ENCODE measurements at regions not wholly inside any gene's neighbourhood (a gene's known extent, or its start where the extent isn't known, plus 50 kb on each side); places are given as distances from the start of the nearest gene placed in this dataset.

GRCh38 chr3:75176937-75177336 lies 487.2 kb upstream of the FRG2C start:
- no peak for ATAC-seq
- Histone ChIP-seq H3K36me3 (no peaks in the 10 kb centered on the region), H3K27ac (no peak overlapping the region), H3K9me3 (no peaks in the 10 kb centered on the region), H3K4me1 (no peaks in the 10 kb centered on the region), H3K27me3 (peaks cover 0 to 29% (median 0%) of the 10 kb centered on the region in 7 donors), H3K4me3 (no peak overlapping the region)
- 49 to 56% methylated on average over 3 of the region's 3 CpGs for WGBS, 2 donors
- no peak for DNase-seq
- intact Hi-C loops (cut with DNase I): loop anchor here in 2 of 10 donors (10.0 kb wide), 2 partner anchors 918 to 1302 kb away; no protein-coding TSS in a partner anchor
- no peak for TF ChIP-seq CTCF (IDR thresholded peaks at IDR 0.05)

GRCh38 chr3:75180235-75180944 lies 483.7 kb upstream of the FRG2C start:
- DNase-seq (no peak), ATAC-seq (no peak)
- intact Hi-C loops (cut with DNase I): no loop called here
- H3K36me3 ChIP-seq: no peaks in the 10 kb centered on the region
- no peaks in the 10 kb centered on the region for H3K9me3 ChIP-seq
- H3K4me1 ChIP-seq: no peaks in the 10 kb centered on the region
- TF ChIP-seq CTCF (IDR thresholded peaks at IDR 0.05): no peak
- H3K27ac ChIP-seq: no peak overlapping the region
- WGBS, 2 donors: 70 to 75% methylated on average over 7 of the region's 7 CpGs
- H3K27me3 ChIP-seq: peaks cover 0 to 8% (median 0%) of the 10 kb centered on the region in 7 donors
- no peak overlapping the region for H3K4me3 ChIP-seq

- peaks cover 0 to 10% (median 0%) of the 10 kb centered on the region in 7 donors for H3K27me3 ChIP-seq
- H3K36me3 ChIP-seq: no peaks in the 10 kb centered on the region
- H3K4me1 ChIP-seq: no peaks in the 10 kb centered on the region
- WGBS, 2 donors: 77 to 78% methylated on average over 1 of the region's 1 CpG
- H3K9me3 ChIP-seq: no peaks in the 10 kb centered on the region
- no peak for TF ChIP-seq CTCF (IDR thresholded peaks at IDR 0.05)
- no peak for DNase-seq
- no peak for ATAC-seq
- intact Hi-C loops (cut with DNase I): no loop called here
- no peak overlapping the region for H3K27ac ChIP-seq
- no peak overlapping the region for H3K4me3 ChIP-seq
These were observed 483.2 kb upstream of the FRG2C start for GRCh38 chr3:75180945-75181298.

- Histone ChIP-seq H3K4me1 (no peaks in the 10 kb centered on the region), H3K27ac (no peak overlapping the region), H3K36me3 (no peaks in the 10 kb centered on the region), H3K27me3 (peaks cover 0 to 18% (median 0%) of the 10 kb centered on the region in 7 donors), H3K9me3 (no peaks in the 10 kb centered on the region), H3K4me3 (no peak overlapping the region)
- intact Hi-C loops (cut with DNase I): no loop called here
- no peak for DNase-seq
- 88 to 90% methylated on average over 3 of the region's 3 CpGs for WGBS, 2 donors
- TF ChIP-seq CTCF (IDR thresholded peaks at IDR 0.05): no peak
- no peak for ATAC-seq
These were observed 475.2 kb upstream of the FRG2C start for GRCh38 chr3:75188962-75189361.

Data from heart right ventricle (tissue), 16 donors.